Breast epithelium (tissue), 3 donors: ENCODE measurements at regions not wholly inside any gene's neighbourhood (a gene's known extent, or its start where the extent isn't known, plus 50 kb on each side); places are given as distances from the start of the nearest gene placed in this dataset.

Source experiments
- POLR2A ChIP-seq: fragments of 450-650 bp; IDR thresholded peaks from one replicate; pipeline ENCODE4 v1.6.1; 2016; ENCODE audit warnings: antibody characterized with exemption, mild to moderate bottlenecking, moderate library complexity
- POLR2AphosphoS5 ChIP-seq, 3 donors: sonication (generic); formaldehyde crosslinking; IDR thresholded peaks; one replicate each; pipeline ENCODE4 v1.6.1; 2017; ENCODE audit warnings: antibody characterized with exemption in 3 of 3
- TF ChIP-seq, protein P1 (sequence below), 3 donors: fragments of 450-650 bp; IDR thresholded peaks; one replicate each; pipeline ENCODE4 v1.5.1; 2016 to 2017; ENCODE audit warnings: antibody characterized with exemption in 3 of 3, mild to moderate bottlenecking in 3 of 3, moderate library complexity in 3 of 3

GRCh38 chrX:40151211-40152172 is 53.7 kb upstream of the BCOR start:
- TF ChIP-seq, protein P1, sequence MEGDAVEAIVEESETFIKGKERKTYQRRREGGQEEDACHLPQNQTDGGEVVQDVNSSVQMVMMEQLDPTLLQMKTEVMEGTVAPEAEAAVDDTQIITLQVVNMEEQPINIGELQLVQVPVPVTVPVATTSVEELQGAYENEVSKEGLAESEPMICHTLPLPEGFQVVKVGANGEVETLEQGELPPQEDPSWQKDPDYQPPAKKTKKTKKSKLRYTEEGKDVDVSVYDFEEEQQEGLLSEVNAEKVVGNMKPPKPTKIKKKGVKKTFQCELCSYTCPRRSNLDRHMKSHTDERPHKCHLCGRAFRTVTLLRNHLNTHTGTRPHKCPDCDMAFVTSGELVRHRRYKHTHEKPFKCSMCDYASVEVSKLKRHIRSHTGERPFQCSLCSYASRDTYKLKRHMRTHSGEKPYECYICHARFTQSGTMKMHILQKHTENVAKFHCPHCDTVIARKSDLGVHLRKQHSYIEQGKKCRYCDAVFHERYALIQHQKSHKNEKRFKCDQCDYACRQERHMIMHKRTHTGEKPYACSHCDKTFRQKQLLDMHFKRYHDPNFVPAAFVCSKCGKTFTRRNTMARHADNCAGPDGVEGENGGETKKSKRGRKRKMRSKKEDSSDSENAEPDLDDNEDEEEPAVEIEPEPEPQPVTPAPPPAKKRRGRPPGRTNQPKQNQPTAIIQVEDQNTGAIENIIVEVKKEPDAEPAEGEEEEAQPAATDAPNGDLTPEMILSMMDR (IDR thresholded peaks at IDR 0.05), result no peak
- no peak for TF ChIP-seq POLR2A
- TF ChIP-seq POLR2AphosphoS5 (IDR thresholded peaks at IDR 0.05), result no peak
